Heart right ventricle (tissue), 16 donors: ENCODE measurements at regions not wholly inside any gene's neighbourhood (a gene's known extent, or its start where the extent isn't known, plus 50 kb on each side); places are given as distances from the start of the nearest gene placed in this dataset.

Experiments
- ATAC-seq, 8 donors: fragments of 200-7000 bp; cut with Tn5 transposase; one replicate each; pipeline ENCODE4 v1.9.1; 2020; ENCODE audit warnings: mild to moderate bottlenecking in 8 of 8, moderate library complexity in 8 of 8, moderate number of reproducible peaks in 1 of 8
- DNase-seq, 2 donors: peaks; one replicate each; pipeline ENCODE4 v3.0.0-alpha.2; 2020
- H3K27ac ChIP-seq, 10 donors: fragments of 200-600 bp; sonication (generic) in 2 of 10; one replicate each; pipeline versions ENCODE4 v1.5.0 to v1.8.0; 2020 to 2022; ENCODE audit warnings: mild to moderate bottlenecking in 3 of 10
- H3K27me3 ChIP-seq, 7 donors: fragments of 200-600 bp; one replicate each; pipeline ENCODE4 v1.8.0; 2021 to 2022; ENCODE audit warnings: mild to moderate bottlenecking in 2 of 7
- H3K36me3 ChIP-seq, 9 donors: fragments of 200-600 bp; sonication (generic) in 1 of 9; one replicate each; pipeline versions ENCODE4 v1.5.0 to v1.8.0; 2020 to 2022; ENCODE audit warnings: mild to moderate bottlenecking in 2 of 9
- H3K4me1 ChIP-seq, 9 donors: fragments of 200-600 bp; sonication (generic) in 1 of 9; one replicate each; pipeline versions ENCODE4 v1.5.0 to v1.8.0; 2020 to 2022; ENCODE audit warnings: mild to moderate bottlenecking in 4 of 9
- H3K4me3 ChIP-seq, 10 donors: fragments of 200-600 bp; sonication (generic) in 2 of 10; one replicate each; pipeline versions ENCODE4 v1.5.0 to v1.8.0; 2020 to 2022; ENCODE audit warnings: mild to moderate bottlenecking in 7 of 10, moderate library complexity in 2 of 10
- H3K9me3 ChIP-seq, 11 donors: fragments of 200-600 bp in 10 of 11; sonication (generic) in 2 of 11; one replicate each; pipeline versions ENCODE4 v1.5.0 to v1.8.0; 2013 to 2022; ENCODE audit warnings: mild to moderate bottlenecking in 2 of 11, control low read depth in 1 of 11, moderate library complexity in 1 of 11
- WGBS, 2 donors: extraction: QIAGEN DNeasy Blood & Tissue Kit; methylation state at CpG; one replicate each; pipeline ENCODE4 v1.1.7; 2013; ENCODE audit warnings: inconsistent platforms in 1 of 2; 5-methylcytosine and 5-hydroxymethylcytosine counted together
- intact Hi-C, 10 donors: fragments of 100-400 bp; cut with DNase I; formaldehyde crosslinking; loops; one replicate each; pipeline versions ENCODE4 v1.11.1 to v1.14.2; 2022
- TF ChIP-seq, protein P1 (sequence below), 9 donors: fragments of 200-600 bp; sonication (generic) in 2 of 9; IDR thresholded peaks; one replicate each; pipeline versions ENCODE4 v1.5.0 to v1.8.0; 2021 to 2022; ENCODE audit warnings: antibody characterized with exemption in 9 of 9, mild to moderate bottlenecking in 5 of 9, moderate library complexity in 1 of 9
- donor health status: Arrhythmogenic right ventricular cardiomyopathy.
- donor health status: ischemic (EF 13 %, LVEDD 7.1; RV severe dilation, severe dysfunction).
- donor health status: healthy with polysubstance abuse.
- donor health status: DM: no; HTN: yes; CAD: no.
- donor health status: DM: no; HTN: no; CAD: no.
- donor health status: ischemic (EF 25% LVEDD 6.9; RV normal size, moderate dysfunction).
- donor health status: ischemic (EF 25% LVEDD 5.7; RV mildly dilated, moderate dysfunction).
- donor health status: healthy.
- donor health status: DM: yes; HTN: yes; CAD: no.
- donor health status: Ischemic cardiomyopathy.
- donor health status: ischemic (EF 35%, LVEDD 5.7; RV mildly dilated, moderate dysfunction).
- donor health status: nonischemic (EF 11% LVEDD 7.7; RV severe dilation, severe dysfunction).
- donor health status: DM: yes; HTN: yes; CAD: no.
- donor health status: PGD.
- donor health status: ischemic (EF 29% LVEDD 5.4; RV normal size, mild dysfunction).
- donor health status: nonischemic (EF 23%, LVEDD 6.1; RV moderate dilation, normal function).

- TF ChIP-seq, protein P1, sequence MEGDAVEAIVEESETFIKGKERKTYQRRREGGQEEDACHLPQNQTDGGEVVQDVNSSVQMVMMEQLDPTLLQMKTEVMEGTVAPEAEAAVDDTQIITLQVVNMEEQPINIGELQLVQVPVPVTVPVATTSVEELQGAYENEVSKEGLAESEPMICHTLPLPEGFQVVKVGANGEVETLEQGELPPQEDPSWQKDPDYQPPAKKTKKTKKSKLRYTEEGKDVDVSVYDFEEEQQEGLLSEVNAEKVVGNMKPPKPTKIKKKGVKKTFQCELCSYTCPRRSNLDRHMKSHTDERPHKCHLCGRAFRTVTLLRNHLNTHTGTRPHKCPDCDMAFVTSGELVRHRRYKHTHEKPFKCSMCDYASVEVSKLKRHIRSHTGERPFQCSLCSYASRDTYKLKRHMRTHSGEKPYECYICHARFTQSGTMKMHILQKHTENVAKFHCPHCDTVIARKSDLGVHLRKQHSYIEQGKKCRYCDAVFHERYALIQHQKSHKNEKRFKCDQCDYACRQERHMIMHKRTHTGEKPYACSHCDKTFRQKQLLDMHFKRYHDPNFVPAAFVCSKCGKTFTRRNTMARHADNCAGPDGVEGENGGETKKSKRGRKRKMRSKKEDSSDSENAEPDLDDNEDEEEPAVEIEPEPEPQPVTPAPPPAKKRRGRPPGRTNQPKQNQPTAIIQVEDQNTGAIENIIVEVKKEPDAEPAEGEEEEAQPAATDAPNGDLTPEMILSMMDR (IDR thresholded peaks at IDR 0.05), result no peak
- ATAC-seq (no peak), DNase-seq (no peak)
- H3K36me3 ChIP-seq, result no peaks in the 10 kb centered on the region
- H3K27me3 ChIP-seq, result no peaks in the 10 kb centered on the region
- intact Hi-C loops, result no loop called here
- H3K4me3 ChIP-seq, result no peak overlapping the region
- no peaks in the 10 kb centered on the region for H3K9me3 ChIP-seq
- 58 to 67% methylated on average over 8 of the region's 8 CpGs for WGBS, 2 donors
- no peaks in the 10 kb centered on the region for H3K4me1 ChIP-seq
- H3K27ac ChIP-seq, result no peak overlapping the region
These were observed 799.3 kb upstream of the ARGLU1 start for GRCh38 chr13:107367258-107367657.

- intact Hi-C loops, result no loop called here
- Histone ChIP-seq H3K4me1 (no peaks in the 10 kb centered on the region), H3K9me3 (no peaks in the 10 kb centered on the region), H3K27ac (no peak overlapping the region), H3K36me3 (no peaks in the 10 kb centered on the region), H3K27me3 (no peaks in the 10 kb centered on the region), H3K4me3 (no peak overlapping the region)
- TF ChIP-seq, protein P1 (IDR thresholded peaks at IDR 0.05), result no peak
- 66 to 71% methylated on average over 8 of the region's 8 CpGs for WGBS, 2 donors
- no peak for ATAC-seq
- no peak for DNase-seq
These were observed 797.7 kb upstream of the ARGLU1 start for GRCh38 chr13:107365466-107366215.

- no peak for DNase-seq
- WGBS, 2 donors, result 67 to 83% methylated on average over 1 of the region's 1 CpG
- Histone ChIP-seq H3K36me3 (no peaks in the 10 kb centered on the region), H3K27me3 (no peaks in the 10 kb centered on the region), H3K27ac (no peak overlapping the region), H3K9me3 (no peaks in the 10 kb centered on the region), H3K4me1 (no peaks in the 10 kb centered on the region), H3K4me3 (no peak overlapping the region)
- intact Hi-C loops, result no loop called here
- no peak for ATAC-seq
- TF ChIP-seq, protein P1 (IDR thresholded peaks at IDR 0.05), result no peak
These were observed 796.7 kb upstream of the ARGLU1 start for GRCh38 chr13:107364658-107365057.

- Histone ChIP-seq H3K36me3 (no peaks in the 10 kb centered on the region), H3K27ac (no peak overlapping the region), H3K27me3 (no peaks in the 10 kb centered on the region), H3K4me3 (no peak overlapping the region), H3K4me1 (no peaks in the 10 kb centered on the region), H3K9me3 (no peaks in the 10 kb centered on the region)
- ATAC-seq (no peak), DNase-seq (no peak)
- intact Hi-C loops, result no loop called here
- WGBS, 2 donors, result 87 to 93% methylated on average over 5 of the region's 5 CpGs
- TF ChIP-seq, protein P1 (IDR thresholded peaks at IDR 0.05), result no peak
These were observed 793.7 kb upstream of the ARGLU1 start for GRCh38 chr13:107361666-107362065.
